Activated naive CD8-positive, alpha-beta T cell treated with anti-CD3 and anti-CD28 coated beads, Interleukin-2, amount 10 ng/mL, durations not matched to agents 7 days and 5 days (primary cell): ENCODE measurements at regions not wholly inside any gene's neighbourhood (a gene's known extent, or its start where the extent isn't known, plus 50 kb on each side); places are given as distances from the start of the nearest gene placed in this dataset.

Experiments
- ATAC-seq: fragments of 150-1000 bp; cut with Tn5 transposase; one replicate; pipeline ENCODE4 v1.10.0; 2021; ENCODE audit warnings: low read depth, moderate library complexity
- POLR2A ChIA-PET: fragments of 350-600 bp; sonication (Branson Sonifier 250); formaldehyde crosslinking; loops from one replicate; lab custom pipeline; 2021; ENCODE audit warnings: antibody characterized with exemption; lab: Charles Lee
- DNase-seq: peaks from one replicate; pipeline ENCODE4 v3.0.0; 2021
- H3K27ac Mint-ChIP-seq: one replicate; pipeline ENCODE4 v1.8.0; 2022; ENCODE audit warnings: mild to moderate bottlenecking, mixed read lengths
- H3K27me3 Mint-ChIP-seq: one replicate; pipeline ENCODE4 v1.8.0; 2022; ENCODE audit warnings: mild to moderate bottlenecking, moderate library complexity, mixed read lengths
- H3K36me3 Mint-ChIP-seq: one replicate; pipeline ENCODE4 v1.8.0; 2021; ENCODE audit warnings: mild to moderate bottlenecking, mixed read lengths
- H3K4me1 Mint-ChIP-seq: one replicate; pipeline ENCODE4 v1.8.0; 2021; ENCODE audit warnings: mixed read lengths
- H3K4me3 Mint-ChIP-seq: one replicate; pipeline ENCODE4 v1.8.0; 2022; ENCODE audit warnings: mild to moderate bottlenecking, moderate library complexity, mixed read lengths
- H3K9me3 Mint-ChIP-seq: one replicate; pipeline ENCODE4 v1.8.0; 2021; ENCODE audit warnings: mixed read lengths

- peak overlapping the region; percentile 96 for H3K27ac Mint-ChIP-seq
- DNase-seq (no peak), ATAC-seq (peak; percentile 82)
- peaks cover 30% of the 10 kb centered on the region for H3K27me3 Mint-ChIP-seq
- no peaks in the 10 kb centered on the region for H3K9me3 Mint-ChIP-seq
- peak overlapping the region; percentile 88 for H3K4me3 Mint-ChIP-seq
- no peaks in the 10 kb centered on the region for H3K36me3 Mint-ChIP-seq
- POLR2A ChIA-PET = no interaction called here
- H3K4me1 Mint-ChIP-seq = peaks cover 27% of the 10 kb centered on the region
These were observed 170.8 kb upstream of the HABP2 start for GRCh38 chr10:113381981-113382509.

GRCh38 chr10:113382691-113383090 lies 170.2 kb upstream of the HABP2 start:
- no peaks in the 10 kb centered on the region for H3K36me3 Mint-ChIP-seq
- H3K4me3 Mint-ChIP-seq = peak overlapping the region; percentile 88
- peaks cover 27% of the 10 kb centered on the region for H3K4me1 Mint-ChIP-seq
- ATAC-seq = no peak
- POLR2A ChIA-PET = no interaction called here
- DNase-seq = no peak
- H3K27me3 Mint-ChIP-seq = peaks cover 29% of the 10 kb centered on the region
- peak overlapping the region; percentile 96 for H3K27ac Mint-ChIP-seq
- no peaks in the 10 kb centered on the region for H3K9me3 Mint-ChIP-seq

GRCh38 chr10:113384181-113384580 lies 168.7 kb upstream of the HABP2 start:
- peaks cover 25% of the 10 kb centered on the region for H3K27me3 Mint-ChIP-seq
- H3K36me3 Mint-ChIP-seq = no peaks in the 10 kb centered on the region
- H3K4me1 Mint-ChIP-seq = peaks cover 27% of the 10 kb centered on the region
- H3K9me3 Mint-ChIP-seq = no peaks in the 10 kb centered on the region
- POLR2A ChIA-PET = no interaction called here
- no peak for DNase-seq
- no peak for ATAC-seq
- H3K27ac Mint-ChIP-seq = no peak overlapping the region
- no peak overlapping the region for H3K4me3 Mint-ChIP-seq

GRCh38 chr10:113385021-113385999 lies 167.5 kb upstream of the HABP2 start:
- no peak overlapping the region for H3K27ac Mint-ChIP-seq
- peak; percentile 58 for DNase-seq
- peak; percentile 93 for ATAC-seq
- POLR2A ChIA-PET = no interaction called here
- H3K27me3 Mint-ChIP-seq = peaks cover 22% of the 10 kb centered on the region
- H3K4me3 Mint-ChIP-seq = peak overlapping the region; percentile 40
- H3K36me3 Mint-ChIP-seq = no peaks in the 10 kb centered on the region
- H3K9me3 Mint-ChIP-seq = no peaks in the 10 kb centered on the region
- H3K4me1 Mint-ChIP-seq = peaks cover 27% of the 10 kb centered on the region

- ATAC-seq (no peak), DNase-seq (no peak)
- Mint-ChIP-seq H3K4me3 (no peak overlapping the region), H3K4me1 (peaks cover 27% of the 10 kb centered on the region), H3K27me3 (peaks cover 22% of the 10 kb centered on the region), H3K9me3 (no peaks in the 10 kb centered on the region), H3K27ac (no peak overlapping the region), H3K36me3 (no peaks in the 10 kb centered on the region)
- POLR2A ChIA-PET = no interaction called here
These were observed 166.8 kb upstream of the HABP2 start for GRCh38 chr10:113386005-113386404.

- DNase-seq (no peak), ATAC-seq (no peak)
- H3K27me3 Mint-ChIP-seq = peaks cover 18% of the 10 kb centered on the region
- POLR2A ChIA-PET = no interaction called here
- H3K4me3 Mint-ChIP-seq = no peak overlapping the region
- H3K36me3 Mint-ChIP-seq = no peaks in the 10 kb centered on the region
- H3K9me3 Mint-ChIP-seq = no peaks in the 10 kb centered on the region
- H3K4me1 Mint-ChIP-seq = peaks cover 5% of the 10 kb centered on the region
- H3K27ac Mint-ChIP-seq = no peak overlapping the region
These were observed 162.9 kb upstream of the HABP2 start for GRCh38 chr10:113389969-113390368.

GRCh38 chr10:113390896-113391295 lies 162.0 kb upstream of the HABP2 start:
- Mint-ChIP-seq H3K4me3 (no peak overlapping the region), H3K36me3 (no peaks in the 10 kb centered on the region), H3K27ac (no peak overlapping the region), H3K27me3 (peaks cover 8% of the 10 kb centered on the region), H3K4me1 (no peaks in the 10 kb centered on the region), H3K9me3 (no peaks in the 10 kb centered on the region)
- DNase-seq (no peak), ATAC-seq (no peak)
- POLR2A ChIA-PET = no interaction called here

GRCh38 chr10:113397047-113397446 lies 155.8 kb upstream of the HABP2 start:
- H3K4me1 Mint-ChIP-seq = no peaks in the 10 kb centered on the region
- no peak overlapping the region for H3K27ac Mint-ChIP-seq
- POLR2A ChIA-PET = no interaction called here
- no peak overlapping the region for H3K4me3 Mint-ChIP-seq
- no peaks in the 10 kb centered on the region for H3K36me3 Mint-ChIP-seq
- ATAC-seq (no peak), DNase-seq (no peak)
- peaks cover 3% of the 10 kb centered on the region for H3K27me3 Mint-ChIP-seq
- H3K9me3 Mint-ChIP-seq = no peaks in the 10 kb centered on the region

GRCh38 chr10:113399065-113399464 lies 153.8 kb upstream of the HABP2 start:
- Mint-ChIP-seq H3K27me3 (peaks cover 3% of the 10 kb centered on the region), H3K27ac (no peak overlapping the region), H3K36me3 (no peaks in the 10 kb centered on the region), H3K4me3 (no peak overlapping the region), H3K9me3 (no peaks in the 10 kb centered on the region), H3K4me1 (peaks cover 4% of the 10 kb centered on the region)
- POLR2A ChIA-PET = no interaction called here
- ATAC-seq (no peak), DNase-seq (no peak)

- peaks cover 4% of the 10 kb centered on the region for H3K4me1 Mint-ChIP-seq
- no peaks in the 10 kb centered on the region for H3K36me3 Mint-ChIP-seq
- no peak for ATAC-seq
These were observed 150.3 kb upstream of the HABP2 start for GRCh38 chr10:113402602-113403001.

GRCh38 chr10:113407218-113407617 lies 145.6 kb upstream of the HABP2 start:
- POLR2A ChIA-PET = no interaction called here
- Mint-ChIP-seq H3K27ac (no peak overlapping the region), H3K4me1 (peaks cover 4% of the 10 kb centered on the region), H3K9me3 (no peaks in the 10 kb centered on the region), H3K4me3 (no peak overlapping the region), H3K36me3 (no peaks in the 10 kb centered on the region), H3K27me3 (peaks cover 4% of the 10 kb centered on the region)
- DNase-seq (no peak), ATAC-seq (no peak)

More at GRCh38 chr10:113402602-113403001, 150.3 kb upstream of the HABP2 start:
- POLR2A ChIA-PET = interaction anchor here (0.6 kb wide), 1 partner anchor 41 kb away, joined by 4 read pairs; no protein-coding TSS in a partner anchor
- H3K9me3 Mint-ChIP-seq = no peaks in the 10 kb centered on the region
- peaks cover 3% of the 10 kb centered on the region for H3K27me3 Mint-ChIP-seq
- H3K27ac Mint-ChIP-seq = no peak overlapping the region
- no peak overlapping the region for H3K4me3 Mint-ChIP-seq
- no peak for DNase-seq

- peaks cover 4% of the 10 kb centered on the region for H3K27me3 Mint-ChIP-seq
- DNase-seq (no peak), ATAC-seq (no peak)
- POLR2A ChIA-PET = no interaction called here
- H3K4me3 Mint-ChIP-seq = no peak overlapping the region
- no peak overlapping the region for H3K27ac Mint-ChIP-seq
- peaks cover 2% of the 10 kb centered on the region for H3K9me3 Mint-ChIP-seq
- no peaks in the 10 kb centered on the region for H3K4me1 Mint-ChIP-seq
- no peaks in the 10 kb centered on the region for H3K36me3 Mint-ChIP-seq
These were observed 143.7 kb upstream of the HABP2 start for GRCh38 chr10:113409175-113409574.

- Mint-ChIP-seq H3K4me3 (no peak overlapping the region), H3K27ac (no peak overlapping the region), H3K4me1 (no peaks in the 10 kb centered on the region), H3K9me3 (peaks cover 2% of the 10 kb centered on the region), H3K36me3 (no peaks in the 10 kb centered on the region), H3K27me3 (peaks cover 9% of the 10 kb centered on the region)
- ATAC-seq = no peak
- no peak for DNase-seq
- POLR2A ChIA-PET = no interaction called here
These were observed 142.2 kb upstream of the HABP2 start for GRCh38 chr10:113410618-113411017.

- Mint-ChIP-seq H3K4me3 (no peak overlapping the region), H3K27me3 (peaks cover 9% of the 10 kb centered on the region), H3K4me1 (no peaks in the 10 kb centered on the region), H3K27ac (no peak overlapping the region), H3K36me3 (no peaks in the 10 kb centered on the region), H3K9me3 (peaks cover 2% of the 10 kb centered on the region)
- no peak for DNase-seq
- ATAC-seq = no peak
- POLR2A ChIA-PET = no interaction called here
These were observed 141.4 kb upstream of the HABP2 start for GRCh38 chr10:113411456-113411855.
